HS-27A (cell line): ENCODE measurements at regions not wholly inside any gene's neighbourhood (a gene's known extent, or its start where the extent isn't known, plus 50 kb on each side); places are given as distances from the start of the nearest gene placed in this dataset.

Experiments used
- DNase-seq: peaks from one replicate; pipeline ENCODE4 v3.0.0-alpha.2; 2012; ENCODE audit warnings: low read depth, missing footprints

- peak; percentile 39 for DNase-seq
Measured at GRCh38 chr10:113326160-113327111, 226.4 kb upstream of the HABP2 start.

GRCh38 chr10:113329121-113329596, 223.7 kb upstream of the HABP2 start:
- no peak for DNase-seq

- no peak for DNase-seq
Measured at GRCh38 chr10:113331961-113332360, 220.9 kb upstream of the HABP2 start.

- DNase-seq: no peak
Measured at GRCh38 chr10:113333313-113333712, 219.5 kb upstream of the HABP2 start.

- DNase-seq: no peak
Measured at GRCh38 chr10:113335592-113335991, 217.3 kb upstream of the HABP2 start.

- no peak for DNase-seq
Measured at GRCh38 chr10:113336549-113337130, 216.2 kb upstream of the HABP2 start.

- DNase-seq: no peak
Measured at GRCh38 chr10:113337142-113337541, 215.7 kb upstream of the HABP2 start.

- DNase-seq: no peak
Measured at GRCh38 chr10:113339121-113339520, 213.7 kb upstream of the HABP2 start.

- no peak for DNase-seq
Measured at GRCh38 chr10:113340282-113340681, 212.6 kb upstream of the HABP2 start.

- DNase-seq: no peak
Measured at GRCh38 chr10:113341138-113341537, 211.7 kb upstream of the HABP2 start.

- no peak for DNase-seq
Measured at GRCh38 chr10:113345826-113346624, 206.8 kb upstream of the HABP2 start.

GRCh38 chr10:113347508-113347907, 205.3 kb upstream of the HABP2 start:
- no peak for DNase-seq

GRCh38 chr10:113348694-113349093, 204.2 kb upstream of the HABP2 start:
- no peak for DNase-seq

GRCh38 chr10:113350311-113351040, 202.4 kb upstream of the HABP2 start:
- no peak for DNase-seq

- DNase-seq: no peak
Measured at GRCh38 chr10:113354711-113355110, 198.1 kb upstream of the HABP2 start.

GRCh38 chr10:113356794-113357680, 195.8 kb upstream of the HABP2 start:
- no peak for DNase-seq

GRCh38 chr10:113357681-113358300, 195.1 kb upstream of the HABP2 start:
- DNase-seq: no peak

- DNase-seq: no peak
Measured at GRCh38 chr10:113359655-113360054, 193.2 kb upstream of the HABP2 start.

- DNase-seq: no peak
Measured at GRCh38 chr10:113360870-113361269, 192.0 kb upstream of the HABP2 start.

- no peak for DNase-seq
Measured at GRCh38 chr10:113362645-113363091, 190.2 kb upstream of the HABP2 start.
